ENCODE measurements at regions not wholly inside any gene's neighbourhood (a gene's known extent, or its start where the extent isn't known, plus 50 kb on each side); places are given as distances from the start of the nearest gene placed in this dataset.

DNA sequence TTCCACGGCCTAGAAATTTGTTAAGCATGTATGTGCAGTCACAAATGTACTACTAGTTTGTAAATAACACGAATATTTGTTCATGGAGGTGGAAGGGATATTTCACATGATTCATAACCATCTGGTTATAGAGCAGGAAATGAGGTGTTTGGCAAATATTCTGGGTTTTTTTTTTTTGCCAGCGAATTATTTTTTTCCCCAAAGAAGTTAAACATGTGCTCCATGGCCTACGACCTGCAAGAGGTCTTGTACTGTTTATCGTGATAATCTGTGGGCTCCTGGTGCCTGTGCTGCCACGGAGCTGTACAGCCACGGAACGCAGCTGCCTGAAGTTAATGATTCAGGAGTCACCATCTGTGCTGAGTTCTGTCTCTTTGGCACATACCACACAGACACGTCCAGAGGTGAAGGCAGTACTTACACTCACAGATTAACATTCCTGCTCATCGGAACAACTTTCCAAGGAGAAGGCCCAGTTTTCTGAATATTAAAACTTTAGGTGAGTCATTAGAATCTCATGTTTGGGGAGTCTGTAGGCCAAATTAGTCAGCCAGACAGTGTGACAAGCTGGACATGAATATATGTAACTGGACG lies 156.3 kb downstream of the TMX1 start:
- no peak for DNase-seq (ENCODE audit: low spot score)

GRCh38 chr14:51398898-51399297 lies 158.9 kb downstream of the TMX1 start:
- no peak for DNase-seq (ENCODE audit: low spot score)

- DNase-seq (ENCODE audit: low spot score): no peak
Observed at GRCh38 chr14:51400139-51400538, 160.1 kb downstream of the TMX1 start.

GRCh38 chr14:51401272-51401671 lies 161.2 kb downstream of the TMX1 start:
- no peak for DNase-seq (ENCODE audit: low spot score)

- DNase-seq (ENCODE audit: low spot score): no peak
Observed at GRCh38 chr14:51401756-51402155, 161.7 kb downstream of the TMX1 start.

- no peak for DNase-seq (ENCODE audit: low spot score)
Observed at GRCh38 chr14:51410897-51411296, 170.8 kb downstream of the TMX1 start.

DNA sequence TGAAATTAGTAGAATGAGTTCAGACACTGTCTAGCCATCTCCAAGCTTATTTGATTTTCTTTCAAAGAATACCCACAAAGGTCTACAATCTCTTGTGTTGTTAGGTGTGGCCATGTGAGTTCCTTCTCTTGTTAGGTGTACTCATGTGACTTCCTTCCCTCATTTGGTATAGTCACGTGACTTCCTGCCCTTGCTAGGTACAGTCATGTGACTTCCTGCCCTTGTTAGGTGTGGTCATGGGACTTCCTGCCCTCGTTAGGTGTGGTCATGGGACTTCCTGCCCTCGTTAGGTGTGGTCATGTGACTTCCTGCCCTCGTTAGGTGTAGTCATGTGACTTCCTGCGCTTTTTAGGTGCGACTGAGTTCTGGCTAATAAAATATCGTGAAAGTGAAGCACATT lies 179.6 kb downstream of the TMX1 start:
- DNase-seq (ENCODE audit: low spot score): no peak

- DNase-seq (ENCODE audit: low spot score): no peak
Observed at GRCh38 chr14:51422704-51423103, 182.7 kb downstream of the TMX1 start.

GRCh38 chr14:51424041-51424440 lies 184.0 kb downstream of the TMX1 start:
- no peak for DNase-seq (ENCODE audit: low spot score)

DNA sequence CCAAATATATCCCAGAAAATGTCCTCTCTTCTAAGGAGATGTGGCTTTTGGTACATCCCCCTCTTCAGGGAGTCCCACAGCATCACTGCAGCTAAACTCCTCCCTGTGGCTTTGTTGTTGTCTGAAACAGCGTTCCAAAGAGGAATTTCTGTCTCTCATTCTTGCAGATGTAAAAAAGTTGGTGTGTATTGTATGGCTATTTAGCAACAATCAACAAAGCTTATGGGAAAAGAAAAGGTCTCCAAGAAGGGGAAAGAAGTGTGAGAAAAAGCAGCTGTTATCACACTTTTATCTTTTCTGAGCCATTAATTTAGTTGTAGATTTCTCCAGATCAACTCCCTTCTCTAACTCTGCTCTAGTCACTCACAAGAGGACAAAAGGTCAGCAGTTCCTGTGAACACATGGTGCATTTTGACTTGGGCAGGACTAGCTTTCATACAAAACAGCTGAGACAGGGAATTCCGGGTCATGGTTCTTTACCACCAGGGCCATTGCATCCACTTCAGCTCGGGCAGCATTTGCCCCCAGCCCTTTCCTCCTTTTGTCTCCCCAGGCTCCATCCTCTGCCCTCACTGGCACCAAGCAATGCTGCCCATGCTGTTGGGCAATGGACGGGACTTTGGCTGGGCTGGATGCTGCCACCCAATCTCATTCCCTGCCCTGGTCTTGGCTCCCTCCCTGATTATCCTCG lies 184.7 kb downstream of the TMX1 start:
- no peak for DNase-seq (ENCODE audit: low spot score)

- no peak for DNase-seq (ENCODE audit: low spot score)
Observed at GRCh38 chr14:51428981-51429380, 188.9 kb downstream of the TMX1 start.

GRCh38 chr14:51430079-51430478 lies 190.0 kb downstream of the TMX1 start:
- no peak for DNase-seq (ENCODE audit: low spot score)

DNA sequence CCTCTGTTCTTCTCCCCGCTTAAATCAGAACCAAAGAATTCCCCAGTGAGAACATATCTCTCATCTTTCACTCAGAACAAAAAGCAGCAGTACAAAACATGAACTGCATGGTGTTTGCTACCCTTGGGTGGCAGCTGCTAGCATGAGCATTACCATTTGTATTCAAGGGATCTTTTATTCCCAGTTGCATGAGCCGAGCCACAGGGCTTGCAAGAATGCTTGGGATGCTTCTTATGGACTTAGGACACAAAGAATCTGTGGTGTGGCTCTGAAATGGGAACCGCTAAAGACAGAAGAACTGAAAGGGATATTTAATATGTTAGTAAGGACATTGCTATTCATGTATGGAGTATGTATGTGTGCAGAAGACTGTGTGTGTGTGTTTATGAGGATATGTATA lies 190.6 kb downstream of the TMX1 start:
- DNase-seq (ENCODE audit: low spot score): no peak

DNA sequence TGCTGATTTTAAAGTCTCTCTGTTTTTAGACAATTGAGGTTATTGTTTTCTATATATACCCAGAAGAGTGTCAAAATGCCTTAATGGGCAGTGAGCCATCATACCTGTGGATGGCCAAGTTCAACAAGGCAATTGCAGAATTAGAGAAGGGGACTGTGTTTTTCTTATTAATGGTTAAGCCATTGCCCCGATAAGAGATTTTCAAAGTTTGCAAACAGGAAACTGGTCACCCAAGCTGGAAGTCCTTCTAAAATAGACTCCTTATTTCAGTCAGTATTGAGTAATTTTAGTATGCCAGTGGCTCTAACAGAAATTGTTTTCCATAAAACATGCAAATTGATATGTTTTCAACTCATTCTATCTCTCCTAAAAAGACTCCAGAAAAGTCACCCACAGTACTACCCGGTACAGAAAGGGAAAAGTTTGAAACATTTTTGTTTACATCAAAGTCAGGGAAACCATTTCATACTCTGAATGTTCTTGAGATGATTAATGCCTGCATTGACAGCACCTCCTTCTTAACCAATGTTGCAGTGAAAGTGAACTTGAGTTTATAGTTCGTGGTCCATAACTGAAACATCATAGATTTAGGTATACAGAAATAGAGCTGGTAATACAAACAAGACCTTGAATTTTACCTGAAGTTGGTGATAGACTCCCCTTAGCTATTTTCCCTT lies 191.1 kb downstream of the TMX1 start:
- DNase-seq (ENCODE audit: low spot score): no peak

- DNase-seq (ENCODE audit: low spot score): no peak
Observed at GRCh38 chr14:51431741-51432140, 191.7 kb downstream of the TMX1 start.

DNA sequence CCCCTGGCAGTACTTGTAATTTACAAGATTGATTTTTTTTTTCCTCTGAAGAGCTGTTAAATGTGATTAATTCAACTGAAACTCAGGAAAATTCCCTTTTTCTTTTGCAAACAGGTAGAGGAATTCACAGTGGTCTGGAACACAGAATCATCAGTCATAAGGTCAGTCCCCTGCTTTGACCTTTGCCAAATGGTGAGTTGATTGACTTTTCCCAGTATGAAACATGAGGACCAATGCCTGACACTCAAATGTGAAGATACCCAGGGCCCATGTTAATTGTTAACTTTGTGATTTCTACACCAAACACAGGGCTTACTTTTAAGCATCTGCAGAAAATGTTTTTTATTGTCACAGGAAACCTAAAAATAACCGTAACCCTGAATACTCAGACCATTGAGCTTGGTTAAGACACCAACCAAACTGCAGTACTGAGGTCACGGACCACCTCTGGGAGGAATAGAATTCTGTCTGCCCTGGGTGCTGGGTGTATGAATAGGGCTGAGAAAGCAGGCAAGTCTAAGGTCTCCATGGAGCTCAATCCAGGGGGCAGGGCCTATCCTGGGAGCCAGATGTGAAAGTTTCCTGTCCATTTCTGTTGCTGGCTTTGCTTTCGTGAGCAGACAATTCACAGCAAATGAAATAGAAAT lies 192.4 kb downstream of the TMX1 start:
- no peak for DNase-seq (ENCODE audit: low spot score)

GRCh38 chr14:51436630-51437029 lies 196.6 kb downstream of the TMX1 start:
- no peak for DNase-seq (ENCODE audit: low spot score)

- no peak for DNase-seq (ENCODE audit: low spot score)
Observed at GRCh38 chr14:51439896-51440295, 199.8 kb downstream of the TMX1 start.

DNA sequence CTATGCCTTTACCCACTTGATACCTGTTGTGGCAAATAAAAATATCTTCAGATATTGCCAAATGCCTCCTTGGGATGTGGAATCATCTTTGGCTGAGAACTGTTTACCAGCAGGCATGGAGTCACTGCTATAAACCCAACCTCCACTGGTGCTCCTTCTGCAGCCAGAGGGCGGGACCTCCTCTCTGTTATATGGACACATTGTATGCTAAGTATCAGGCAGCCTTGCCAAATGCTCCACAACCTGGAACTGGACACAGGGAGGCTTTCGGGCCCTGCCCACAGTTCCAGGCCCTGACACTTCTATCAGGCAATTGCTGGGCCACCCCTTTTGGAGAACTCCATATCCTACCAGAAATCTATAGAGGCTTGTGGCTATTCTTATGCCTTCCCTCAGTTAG lies 201.0 kb downstream of the TMX1 start:
- no peak for DNase-seq (ENCODE audit: low spot score)

DNA sequence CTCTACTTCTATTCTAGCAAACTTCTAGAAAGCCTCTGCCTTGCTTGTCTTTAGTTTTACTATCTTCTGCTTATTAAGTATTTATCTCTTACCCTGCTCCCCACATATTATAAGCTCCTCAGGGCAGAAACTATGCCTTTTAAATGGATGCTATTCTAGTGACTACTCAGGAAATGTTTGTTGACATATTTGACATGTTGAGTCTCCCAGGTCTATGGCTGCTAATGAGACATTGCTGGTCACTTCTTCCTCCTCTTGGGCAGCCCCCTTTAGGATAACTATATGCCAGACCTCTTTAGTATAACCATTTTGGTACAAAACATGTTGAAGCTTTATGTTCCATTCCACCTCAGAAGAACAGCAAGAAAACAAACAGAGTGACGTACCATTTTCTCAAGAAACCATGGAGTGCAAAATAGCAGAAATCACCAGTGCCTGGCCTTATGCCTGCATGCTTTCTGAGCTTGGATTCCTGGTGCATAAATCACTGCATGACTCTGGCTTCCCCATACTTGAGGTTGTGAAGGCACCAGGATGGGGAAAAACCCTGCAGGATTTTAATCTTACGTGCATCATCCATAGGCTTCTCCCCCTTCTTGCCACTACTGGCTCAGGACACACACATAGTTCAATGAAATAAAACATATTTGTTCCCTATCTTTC lies 202.6 kb downstream of the TMX1 start:
- DNase-seq (ENCODE audit: low spot score): no peak

GRCh38 chr14:51443195-51444018 lies 203.4 kb downstream of the TMX1 start:
- DNase-seq (ENCODE audit: low spot score): no peak

All from putamen (tissue), 1 donor.